Thymus (tissue), 11 donors: ENCODE measurements at regions not wholly inside any gene's neighbourhood (a gene's known extent, or its start where the extent isn't known, plus 50 kb on each side); places are given as distances from the start of the nearest gene placed in this dataset.
"Not testable (repeated sequence)": the region's sequence is repeated elsewhere in the genome, so short reads cannot be mapped to it uniquely, and the experiment has no call there.

Source experiments
- DNase-seq, 9 donors: peaks; one replicate each; pipeline ENCODE4 v3.0.0-alpha.2; 2013; ENCODE audit warnings: low spot score in 9 of 9, low read depth in 6 of 9, missing footprints in 1 of 9
- H3K27ac ChIP-seq, 2 donors: one replicate each; pipeline ENCODE4 v1.5.1; 2013; ENCODE audit warnings: control low read depth in 1 of 2, low read depth in 1 of 2, low read length in 1 of 2, mild to moderate bottlenecking in 1 of 2, moderate library complexity in 1 of 2
- H3K27me3 ChIP-seq, 2 donors: one replicate each; pipeline ENCODE4 v1.5.1; 2013; ENCODE audit warnings: low read length in 1 of 2; ENCODE audit not compliant: control insufficient read depth in 2 of 2, insufficient read depth in 1 of 2
- H3K36me3 ChIP-seq, 2 donors: one replicate each; pipeline ENCODE4 v1.5.1; 2013; ENCODE audit warnings: low read length in 1 of 2, mild to moderate bottlenecking in 1 of 2, moderate library complexity in 1 of 2; ENCODE audit not compliant: control insufficient read depth in 2 of 2, insufficient read depth in 2 of 2
- H3K4me1 ChIP-seq, 2 donors: one replicate each; pipeline ENCODE4 v1.5.1; 2013; ENCODE audit warnings: low read length in 2 of 2; ENCODE audit not compliant: control insufficient read depth in 2 of 2, insufficient read depth in 2 of 2
- H3K4me3 ChIP-seq, 2 donors: one replicate each; pipeline ENCODE4 v1.5.1; 2013; ENCODE audit warnings: low read length in 2 of 2, control low read depth in 1 of 2, mild to moderate bottlenecking in 1 of 2
- H3K9me3 ChIP-seq, 2 donors: one replicate each; pipeline ENCODE4 v1.5.1; 2013; ENCODE audit warnings: low read length in 1 of 2, mild to moderate bottlenecking in 1 of 2; ENCODE audit not compliant: control insufficient read depth in 2 of 2, insufficient read depth in 1 of 2
- WGBS: extraction: QIAGEN DNeasy Blood & Tissue Kit; methylation state at CpG from one replicate; pipeline ENCODE4 v1.1.7; 2013; 5-methylcytosine and 5-hydroxymethylcytosine counted together
- donor health status: healthy.

DNA sequence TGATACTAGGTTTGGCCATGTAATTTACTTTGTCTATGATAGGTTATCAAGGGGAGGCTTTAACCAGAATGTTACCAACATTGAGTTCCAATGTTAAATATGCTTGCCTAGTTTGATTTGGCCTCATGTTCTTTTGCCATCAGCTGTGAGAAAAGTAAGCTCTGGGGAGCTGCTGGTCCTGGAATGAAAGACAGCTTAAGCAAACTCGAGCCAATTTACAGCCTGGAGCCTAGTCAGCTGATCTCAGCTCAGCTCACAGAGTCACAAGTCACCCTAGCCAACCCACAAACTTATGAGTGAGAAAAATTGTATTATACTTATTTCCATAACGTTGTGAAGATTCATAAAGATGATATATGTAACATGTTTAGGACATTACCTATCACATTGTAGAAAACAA lies 426.7 kb downstream of the RWDD3 start:
- DNase-seq: no peak
- Histone ChIP-seq H3K9me3 (peaks cover 0 to 8% of the 10 kb centered on the region in 2 donors), H3K27me3 (no peaks in the 10 kb centered on the region), H3K4me1 (no peaks in the 10 kb centered on the region), H3K36me3 (no peaks in the 10 kb centered on the region), H3K4me3 (no peak overlapping the region), H3K27ac (no peak overlapping the region)
- 61% methylated on average over 2 of the region's 2 CpGs for WGBS

DNA sequence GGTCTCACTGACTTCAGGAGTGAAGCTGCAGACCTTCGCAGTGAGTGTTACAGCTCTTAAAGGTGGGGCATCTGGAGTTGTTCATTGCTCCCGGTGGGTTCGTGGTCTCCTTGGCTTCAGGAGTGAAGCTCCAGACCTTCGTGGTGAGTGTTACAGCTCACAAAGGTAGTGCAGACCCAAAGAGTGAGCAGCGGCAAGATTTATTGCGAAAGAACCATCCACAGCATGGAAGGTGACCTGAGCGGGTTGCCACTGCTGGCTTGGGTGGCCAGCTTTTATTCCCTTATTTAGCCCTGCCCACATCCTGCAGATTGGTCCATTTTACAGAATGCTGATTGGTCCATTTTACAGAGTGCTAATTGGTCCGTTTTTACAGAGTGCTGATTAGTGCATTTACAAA lies 429.5 kb downstream of the RWDD3 start:
- H3K4me3 ChIP-seq, DNase-seq, H3K36me3 ChIP-seq, H3K27ac ChIP-seq, H3K27me3 ChIP-seq, H3K4me1 ChIP-seq: not testable (repeated sequence)
- H3K9me3 ChIP-seq: peaks cover 0 to 11% of the 10 kb centered on the region in 2 donors
- WGBS: 90% methylated on average over 8 of the region's 8 CpGs

DNA sequence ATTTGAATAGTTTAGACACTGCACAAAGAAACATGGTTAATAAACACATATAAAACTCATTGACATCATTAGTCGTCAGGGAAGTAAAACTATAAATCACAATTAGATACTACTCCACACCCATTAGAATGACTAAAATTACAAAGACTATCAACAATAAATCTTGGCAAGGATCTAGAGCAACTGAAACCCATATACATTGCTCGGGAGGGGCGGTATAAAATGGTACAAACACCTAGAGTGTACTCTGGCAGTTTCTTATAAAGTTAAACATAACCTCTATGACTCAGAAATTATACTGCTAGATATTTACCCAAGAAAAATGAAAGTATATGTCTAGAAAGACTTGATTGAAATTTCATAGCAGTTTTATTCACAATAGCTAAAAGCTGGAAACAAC lies 434.2 kb downstream of the RWDD3 start:
- peaks cover 0 to 10% of the 10 kb centered on the region in 2 donors for H3K9me3 ChIP-seq
- no peaks in the 10 kb centered on the region for H3K36me3 ChIP-seq
- no peaks in the 10 kb centered on the region for H3K27me3 ChIP-seq
- 89% methylated on average over 3 of the region's 3 CpGs for WGBS
- H3K27ac ChIP-seq: no peak overlapping the region
- H3K4me1 ChIP-seq: no peaks in the 10 kb centered on the region
- H3K4me3 ChIP-seq: no peak overlapping the region
- DNase-seq: no peak

DNA sequence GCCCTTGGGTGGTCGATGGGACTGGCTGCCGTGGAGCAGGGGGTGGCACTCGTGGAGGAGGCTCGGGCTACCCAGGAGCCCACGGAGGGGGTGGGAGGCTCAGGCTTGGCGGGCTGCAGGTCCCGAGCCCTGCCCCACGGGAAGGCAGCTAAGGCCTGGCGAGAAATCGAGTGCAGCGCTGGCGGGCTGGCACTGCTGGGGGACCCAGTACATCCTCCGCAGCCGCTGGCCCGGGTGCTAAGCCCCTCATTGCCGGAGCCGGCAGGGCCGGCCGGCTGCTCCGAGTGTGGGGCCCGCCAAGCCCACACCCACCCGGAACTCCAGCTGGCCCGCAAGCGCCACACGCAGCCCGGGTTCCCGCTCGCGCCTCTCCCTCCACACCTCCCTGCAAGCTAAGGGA lies 435.6 kb downstream of the RWDD3 start:
- H3K4me3 ChIP-seq, H3K27me3 ChIP-seq, H3K9me3 ChIP-seq, H3K36me3 ChIP-seq, H3K27ac ChIP-seq, DNase-seq, H3K4me1 ChIP-seq: not testable (repeated sequence)
- 95% methylated on average over 29 of the region's 29 CpGs for whole genome bisulfite sequencing

DNA sequence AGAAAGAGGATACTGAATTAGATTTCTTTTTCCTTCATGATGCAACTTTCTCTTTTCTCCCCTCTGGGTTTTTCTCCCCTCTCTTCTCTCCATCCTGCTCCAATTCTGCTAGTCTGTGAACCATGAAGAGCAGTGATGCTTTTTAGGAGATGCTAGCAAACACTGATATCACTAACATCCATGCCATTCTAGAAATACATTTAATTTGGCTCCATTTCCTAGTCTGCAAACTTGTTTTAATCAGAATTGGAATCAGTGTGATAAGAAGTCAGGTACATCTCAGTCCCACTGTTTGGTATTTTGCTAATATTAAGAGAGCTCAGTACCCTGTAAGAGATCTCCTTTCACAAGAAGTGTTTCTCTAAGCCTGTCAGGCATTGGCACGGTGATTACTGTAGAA lies 437.1 kb downstream of the RWDD3 start:
- no peak for DNase-seq
- no peaks in the 10 kb centered on the region for H3K27me3 ChIP-seq
- H3K4me3 ChIP-seq: no peak overlapping the region
- 87% methylated on average over 1 of the region's 1 CpG for WGBS
- H3K9me3 ChIP-seq: no peaks in the 10 kb centered on the region
- no peak overlapping the region for H3K27ac ChIP-seq
- no peaks in the 10 kb centered on the region for H3K4me1 ChIP-seq
- H3K36me3 ChIP-seq: no peaks in the 10 kb centered on the region

DNA sequence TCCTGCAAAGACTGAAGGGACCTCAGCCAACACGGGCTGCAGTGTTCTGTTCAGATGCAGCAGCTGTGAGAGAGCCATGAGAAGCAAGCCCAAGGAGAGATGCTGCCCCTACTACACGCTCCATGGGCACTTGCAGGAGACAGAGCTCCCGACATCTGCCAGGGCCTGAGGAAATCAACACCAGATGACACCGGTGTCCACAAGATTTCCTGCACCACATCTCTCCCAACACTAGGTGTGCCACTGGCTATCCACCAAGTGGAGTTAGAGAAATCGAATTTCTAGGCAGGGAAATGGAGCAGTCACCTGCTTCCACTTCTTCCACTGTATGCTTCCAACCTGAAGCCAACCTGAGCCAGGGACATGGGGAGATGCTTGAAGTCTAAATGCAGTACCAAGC lies 445.3 kb downstream of the RWDD3 start:
- Histone ChIP-seq H3K27ac (no peak overlapping the region), H3K27me3 (no peaks in the 10 kb centered on the region), H3K9me3 (no peaks in the 10 kb centered on the region), H3K36me3 (no peaks in the 10 kb centered on the region), H3K4me1 (no peaks in the 10 kb centered on the region), H3K4me3 (no peak overlapping the region)
- no peak for DNase-seq
- whole genome bisulfite sequencing: 84% methylated on average over 5 of the region's 5 CpGs

DNA sequence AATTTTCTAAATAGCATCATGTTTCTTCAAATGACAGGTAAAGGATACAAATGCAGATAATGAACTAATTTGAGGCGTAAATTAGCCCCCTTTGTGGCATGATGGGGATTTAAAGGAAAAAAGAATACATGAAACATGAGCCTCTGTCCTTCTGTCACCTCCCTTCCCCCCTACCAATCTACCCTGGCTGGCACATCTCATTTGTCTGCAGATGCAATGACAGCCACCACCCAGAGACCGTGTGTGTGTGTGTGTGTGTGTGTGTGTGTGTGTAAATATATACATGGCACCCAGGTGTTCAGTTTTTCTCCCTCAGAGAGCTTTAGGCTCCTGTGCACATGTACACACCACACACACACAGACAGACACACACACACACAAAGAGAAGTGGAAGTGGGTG lies 451.1 kb downstream of the RWDD3 start:
- Histone ChIP-seq H3K9me3 (no peaks in the 10 kb centered on the region), H3K4me1 (no peaks in the 10 kb centered on the region), H3K27ac (no peak overlapping the region), H3K27me3 (no peaks in the 10 kb centered on the region), H3K4me3 (no peak overlapping the region), H3K36me3 (no peaks in the 10 kb centered on the region)
- DNase-seq: no peak
- 38% methylated on average over 2 of the region's 2 CpGs for WGBS

DNA sequence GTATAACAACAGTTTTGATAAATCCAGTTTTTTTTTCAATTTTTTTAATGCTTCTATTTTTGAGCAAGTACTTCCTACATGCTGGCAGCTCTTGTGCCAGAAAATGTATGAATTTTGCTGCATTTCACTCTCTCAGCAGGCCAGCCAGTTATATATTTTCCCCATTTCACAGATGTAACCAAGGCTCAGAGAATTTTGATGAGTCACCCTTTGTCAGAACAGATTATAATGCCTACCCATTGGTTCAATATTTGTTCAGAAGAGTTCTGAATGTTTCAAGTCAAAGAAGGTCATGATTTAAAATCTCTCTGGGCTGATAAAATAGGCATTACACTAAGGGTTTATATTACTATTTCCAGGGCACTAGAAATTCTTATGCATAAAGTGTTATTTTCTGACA lies 452.2 kb downstream of the RWDD3 start:
- Histone ChIP-seq H3K27me3 (no peaks in the 10 kb centered on the region), H3K4me1 (no peaks in the 10 kb centered on the region), H3K4me3 (no peak overlapping the region), H3K36me3 (no peaks in the 10 kb centered on the region), H3K9me3 (no peaks in the 10 kb centered on the region), H3K27ac (no peak overlapping the region)
- DNase-seq: no peak

DNA sequence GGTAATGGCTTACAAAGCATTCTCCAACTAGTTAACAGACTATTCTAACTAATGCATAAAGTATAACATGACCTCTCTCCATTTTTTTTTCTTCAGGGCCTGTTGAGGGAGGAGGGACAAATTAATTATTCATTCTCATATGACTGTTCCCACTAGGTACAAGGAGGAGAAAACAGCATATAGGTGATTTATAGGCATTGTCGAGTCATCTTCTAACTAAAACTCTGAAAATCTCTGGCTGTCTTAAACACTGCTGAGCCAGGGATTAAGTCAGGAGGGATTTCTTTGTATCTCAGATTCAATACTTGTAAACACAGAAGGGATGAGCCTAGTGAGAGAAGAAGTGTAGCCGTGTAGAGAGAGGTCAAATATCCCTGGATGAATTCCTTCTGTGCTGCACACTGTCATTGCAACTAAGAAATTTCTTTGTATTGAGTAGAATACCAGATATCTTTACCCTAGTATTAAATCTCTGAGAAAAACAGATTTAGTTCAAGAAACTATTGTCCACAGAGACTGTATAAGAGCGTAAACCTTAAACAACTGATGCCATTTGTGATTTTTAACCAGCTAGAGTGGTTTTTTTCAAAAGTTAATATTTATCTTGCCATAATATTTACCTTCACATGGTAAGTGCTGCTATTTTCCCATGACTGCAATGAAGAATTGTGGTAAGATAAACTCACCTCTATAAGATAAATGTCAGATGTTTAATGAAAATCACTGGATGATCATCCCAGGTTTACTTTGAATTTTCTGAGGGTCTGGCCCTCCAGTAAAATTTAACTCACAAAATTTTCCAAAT lies 465.3 kb downstream of the RWDD3 start:
- Histone ChIP-seq H3K4me1 (no peaks in the 10 kb centered on the region), H3K4me3 (no peak overlapping the region), H3K9me3 (peaks cover 2 to 15% of the 10 kb centered on the region in 2 donors), H3K27me3 (no peaks in the 10 kb centered on the region), H3K36me3 (no peaks in the 10 kb centered on the region), H3K27ac (no peak overlapping the region)
- DNase-seq: no peak
- 90% methylated on average over 3 of the region's 3 CpGs for WGBS
